GM18909 (cell line): ENCODE measurements at regions not wholly inside any gene's neighbourhood (a gene's known extent, or its start where the extent isn't known, plus 50 kb on each side); places are given as distances from the start of the nearest gene placed in this dataset.
"Not testable (repeated sequence)": the region's sequence is repeated elsewhere in the genome, so short reads cannot be mapped to it uniquely, and the experiment has no call there.

Experiments
- ATAC-seq: cut with Tn5 transposase; IDR thresholded peaks from one replicate; pipeline ENCODE4 v1.9.1; 2021; ENCODE audit warnings: mild to moderate bottlenecking; ENCODE audit not compliant: unreplicated experiment, poor library complexity

DNA sequence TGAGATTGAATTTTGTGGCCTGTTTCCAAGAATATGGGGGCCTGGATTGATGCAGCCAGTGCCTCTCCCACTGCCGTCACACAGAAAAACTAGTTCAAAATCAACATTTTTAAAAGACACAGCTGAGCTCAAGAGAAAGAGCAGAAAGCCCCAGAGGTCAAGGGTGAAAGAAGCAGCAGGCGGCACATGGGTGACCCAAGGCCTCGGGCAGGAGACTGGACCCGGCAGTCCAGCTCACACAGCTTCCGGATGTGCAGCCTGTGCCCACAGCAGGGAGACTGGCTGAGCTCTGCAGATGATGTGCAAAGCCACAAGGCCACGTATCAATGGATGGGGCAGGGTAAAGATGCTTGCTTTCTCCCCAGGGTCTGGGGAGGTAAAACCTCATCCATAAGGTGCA, 50.4 kb upstream of the RNF32 start:
- no peak for ATAC-seq

GRCh38 chr7:156589808-156590207, 50.8 kb upstream of the RNF32 start:
- no peak for ATAC-seq

DNA sequence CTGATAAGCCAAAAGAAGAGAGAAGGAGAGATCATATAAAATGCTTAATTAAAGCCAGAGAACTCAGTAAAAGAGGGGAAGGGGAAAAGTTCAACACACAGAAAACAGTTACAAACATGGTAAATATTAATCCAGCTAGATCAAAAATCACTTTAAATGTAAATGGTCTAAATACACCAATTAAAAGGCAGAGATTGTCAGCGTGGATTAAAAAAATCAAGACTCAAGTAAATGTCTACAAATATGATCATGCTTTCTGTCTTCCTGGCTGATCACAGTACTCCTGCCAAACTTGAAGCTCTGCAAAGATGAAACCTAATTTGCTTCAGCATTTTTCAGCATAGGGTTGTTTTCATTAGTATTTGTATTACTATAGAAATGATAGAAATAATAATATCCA, 54.6 kb upstream of the RNF32 start:
- ATAC-seq = no peak

DNA sequence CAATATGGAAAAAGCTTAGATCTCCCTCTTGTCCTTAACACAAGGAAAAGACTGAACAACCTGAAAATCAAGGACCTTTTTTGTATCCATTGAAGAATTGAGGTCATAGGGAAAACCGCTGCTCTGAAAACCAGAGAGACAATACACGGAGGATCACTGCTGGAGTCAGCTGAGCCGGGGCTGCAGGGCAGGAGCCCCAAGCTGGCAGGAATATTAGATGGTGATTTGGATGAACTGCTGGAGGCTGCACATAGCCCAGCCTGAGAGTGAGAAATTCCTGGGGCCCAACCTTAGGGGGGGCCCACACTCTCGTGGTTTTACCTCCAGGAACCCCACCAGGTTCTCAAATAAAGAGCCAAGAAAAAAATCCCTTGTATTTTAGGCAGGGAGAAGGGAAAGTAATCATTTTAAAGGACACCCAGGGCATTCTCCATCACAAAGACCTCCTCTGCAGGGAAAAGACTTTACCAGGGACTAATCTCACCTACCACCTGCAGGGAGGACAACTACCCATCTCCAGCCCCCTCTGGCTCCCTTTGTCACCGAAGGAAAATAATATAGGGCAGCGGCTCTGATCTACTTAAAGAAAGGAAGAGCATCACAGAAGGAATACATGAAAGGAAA, 55.4 kb upstream of the RNF32 start:
- ATAC-seq = no peak

DNA sequence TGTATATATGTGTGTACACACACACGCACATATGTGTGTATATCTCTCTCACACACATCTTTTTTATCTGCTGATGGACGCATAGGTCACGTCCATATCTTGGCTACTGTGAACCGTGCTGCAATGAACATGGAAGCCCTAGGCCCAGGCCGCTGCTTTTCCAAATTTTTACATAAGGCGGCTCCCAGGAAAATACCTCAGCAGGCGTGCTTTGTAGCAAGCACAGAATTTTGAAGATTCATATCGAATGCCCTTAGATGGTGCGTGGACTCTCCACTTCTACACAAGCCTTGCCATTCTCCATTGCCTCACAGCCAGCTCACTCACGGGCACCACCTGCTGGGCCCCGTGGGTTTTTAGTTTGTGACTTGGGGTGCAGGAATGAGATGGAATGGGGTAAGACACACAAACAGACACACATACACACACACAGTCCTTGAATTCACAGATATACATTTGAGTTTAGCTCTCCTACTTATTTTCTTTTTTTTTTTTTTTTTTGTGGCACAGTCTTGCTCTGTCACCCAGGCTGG, 57.9 kb upstream of the RNF32 start:
- ATAC-seq = no peak

DNA sequence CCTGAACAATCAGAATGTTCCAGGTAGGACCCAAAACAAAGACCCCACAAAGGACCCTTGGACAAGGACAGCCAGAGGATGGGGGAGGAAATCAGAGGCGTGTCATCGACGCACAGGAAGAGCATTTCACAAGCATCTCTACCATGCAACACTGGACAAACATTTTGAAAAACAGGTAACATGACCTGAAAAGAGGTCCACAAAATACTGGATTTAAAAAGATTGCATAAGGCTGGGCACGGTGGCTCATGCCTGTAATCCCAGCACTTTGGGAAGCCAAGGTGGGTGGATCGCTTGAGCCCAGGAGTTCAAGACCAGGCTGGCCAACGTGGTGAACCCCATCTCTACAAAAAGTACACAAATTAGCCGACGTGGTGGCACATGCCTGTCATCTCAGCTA, 60.5 kb upstream of the RNF32 start:
- no peak for ATAC-seq

GRCh38 chr7:156579566-156579965, 61.0 kb upstream of the RNF32 start:
- ATAC-seq = no peak

DNA sequence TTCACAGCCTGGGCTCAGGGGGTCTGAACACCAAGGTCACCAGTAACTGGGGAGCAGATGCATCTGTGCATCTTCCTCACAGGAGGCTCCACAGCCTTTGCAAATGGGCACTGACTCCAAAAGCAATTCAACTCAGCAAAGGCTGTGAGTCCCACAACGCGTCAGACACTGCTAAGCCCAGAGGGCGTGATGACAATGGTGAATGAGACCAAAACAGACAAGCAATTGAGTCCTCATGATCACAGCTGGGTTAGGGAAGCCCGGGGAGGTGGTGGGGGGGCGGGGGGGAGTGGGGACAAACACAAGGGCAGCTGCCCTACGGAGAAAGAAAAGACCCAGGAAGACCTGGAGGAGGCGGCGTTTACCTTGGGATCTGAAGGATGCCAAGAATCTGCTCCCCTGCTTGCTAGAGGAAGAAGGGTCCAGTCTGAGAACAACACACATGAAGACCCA, 61.6 kb upstream of the RNF32 start:
- ATAC-seq = no peak

DNA sequence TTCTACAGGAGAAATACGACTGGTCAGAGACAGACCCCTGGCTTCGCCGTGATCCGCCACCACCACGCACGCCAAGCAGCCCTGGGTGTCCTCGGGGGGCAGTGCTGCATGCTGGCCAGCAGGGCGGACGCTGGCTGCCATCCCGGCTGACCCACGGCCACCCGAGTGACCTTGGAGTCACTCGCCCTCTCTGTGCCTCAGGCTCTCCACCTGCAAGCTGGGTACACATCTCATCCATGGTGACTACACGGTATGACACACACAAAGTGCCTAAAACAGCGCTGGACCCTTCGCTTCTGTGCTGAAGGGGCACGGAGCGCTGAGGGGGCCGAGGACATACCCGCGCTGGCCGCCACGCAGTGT, 62.0 kb upstream of the RNF32 start:
- no peak for ATAC-seq

DNA sequence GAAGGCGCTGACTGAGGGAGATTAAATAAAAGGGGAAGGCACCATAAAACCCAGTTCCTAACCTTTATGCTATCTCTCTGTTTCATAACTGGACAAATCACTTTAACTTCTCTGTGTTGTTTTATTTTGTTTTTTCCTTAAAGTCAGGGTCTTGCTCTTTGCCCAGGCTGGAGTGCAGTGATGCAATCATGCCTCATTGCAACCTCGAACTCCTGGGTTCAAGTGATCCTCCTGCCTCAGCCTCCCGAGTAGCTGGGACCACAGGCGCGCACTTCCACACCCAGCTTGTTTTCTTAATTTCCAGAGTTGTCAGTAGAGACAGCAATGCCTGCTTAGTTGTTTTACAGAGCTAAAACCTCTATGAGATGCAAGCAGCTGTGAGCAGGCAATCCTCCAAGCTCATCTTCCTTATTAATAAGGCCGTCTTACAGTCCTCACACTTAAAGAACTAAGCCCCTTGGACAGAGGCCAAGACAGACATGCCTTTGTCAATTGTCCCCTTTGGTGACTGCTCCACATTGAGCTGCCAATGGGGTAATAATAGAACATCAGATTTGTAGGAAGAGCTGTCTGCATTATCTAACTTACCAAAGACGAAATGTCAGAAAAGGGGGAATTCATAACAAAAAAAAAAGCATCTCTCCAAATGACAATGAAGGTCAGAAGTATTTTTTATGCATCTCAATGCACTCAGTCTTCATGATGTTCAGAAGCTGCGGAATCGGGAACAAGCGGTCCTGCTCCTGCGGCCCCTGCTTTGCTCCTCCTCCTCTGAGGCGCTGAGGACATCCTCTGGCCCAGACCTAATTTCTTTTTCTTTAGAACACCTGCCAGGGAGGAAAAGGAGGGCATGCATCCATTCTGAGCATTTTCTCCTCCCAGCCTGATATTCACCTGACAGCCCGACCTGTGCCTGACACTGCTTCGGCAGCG, 62.7 kb upstream of the RNF32 start:
- ATAC-seq = no peak

- no peak for ATAC-seq
Measured at GRCh38 chr7:156576216-156577058, 64.1 kb upstream of the RNF32 start.

DNA sequence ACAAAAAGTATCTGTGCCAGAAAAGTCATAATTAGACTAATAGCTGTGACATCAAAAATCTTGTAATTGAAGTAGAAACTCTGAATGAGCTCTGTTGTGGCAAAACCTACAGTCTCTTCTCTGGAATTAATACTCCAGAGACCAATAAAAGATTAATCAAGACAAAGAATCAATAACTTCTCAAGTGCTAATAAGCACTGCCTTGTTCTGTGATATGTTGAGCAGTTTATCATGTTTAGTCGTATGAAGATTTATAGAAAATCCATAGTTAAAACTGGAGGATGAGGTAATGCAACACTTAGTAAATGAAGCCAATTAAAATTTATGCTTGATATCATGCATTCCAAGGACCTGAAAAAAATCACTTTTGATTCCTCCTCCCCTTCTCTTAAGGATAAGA, 72.3 kb upstream of the RNF32 start:
- ATAC-seq = no peak

DNA sequence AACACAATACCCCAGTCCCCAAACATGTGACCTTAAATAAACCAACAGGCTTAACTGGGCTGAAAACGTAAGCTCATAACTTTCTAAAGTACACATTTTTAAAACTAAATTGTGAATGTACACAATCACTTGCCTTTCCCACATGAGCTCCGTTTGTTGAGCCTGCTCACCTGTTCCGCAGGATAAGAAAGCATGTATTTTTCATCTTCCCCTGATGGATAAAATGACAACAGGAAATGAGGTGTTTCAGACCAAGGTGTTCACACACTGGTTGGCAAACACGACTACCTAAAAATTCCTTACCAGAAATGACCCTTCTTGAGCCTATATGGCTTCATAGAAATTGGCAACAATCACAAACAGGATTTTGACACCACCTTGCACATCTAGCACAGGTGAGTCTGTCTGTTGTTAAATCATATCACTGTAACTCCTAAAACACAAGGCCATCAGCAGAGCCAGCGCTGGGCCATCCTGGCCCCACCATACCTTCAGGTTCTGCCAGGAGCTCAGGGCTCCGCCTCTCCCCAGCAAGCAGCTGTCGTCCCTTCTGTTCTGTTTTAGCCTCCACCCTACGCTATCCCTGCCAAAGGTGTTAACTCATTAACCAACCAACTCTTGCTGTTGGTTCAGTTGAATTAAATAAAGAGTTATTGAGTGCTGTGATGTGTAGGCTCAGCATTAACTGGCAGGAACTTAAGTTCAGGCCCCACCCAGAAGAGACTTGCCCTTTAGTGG, 73.6 kb upstream of the RNF32 start:
- ATAC-seq = no peak

GRCh38 chr7:156565002-156565401, 75.6 kb upstream of the RNF32 start:
- not testable (repeated sequence) for ATAC-seq

GRCh38 chr7:156560696-156561095, 79.9 kb upstream of the RNF32 start:
- ATAC-seq = no peak

GRCh38 chr7:156560075-156560474, 80.5 kb upstream of the RNF32 start:
- no peak for ATAC-seq

DNA sequence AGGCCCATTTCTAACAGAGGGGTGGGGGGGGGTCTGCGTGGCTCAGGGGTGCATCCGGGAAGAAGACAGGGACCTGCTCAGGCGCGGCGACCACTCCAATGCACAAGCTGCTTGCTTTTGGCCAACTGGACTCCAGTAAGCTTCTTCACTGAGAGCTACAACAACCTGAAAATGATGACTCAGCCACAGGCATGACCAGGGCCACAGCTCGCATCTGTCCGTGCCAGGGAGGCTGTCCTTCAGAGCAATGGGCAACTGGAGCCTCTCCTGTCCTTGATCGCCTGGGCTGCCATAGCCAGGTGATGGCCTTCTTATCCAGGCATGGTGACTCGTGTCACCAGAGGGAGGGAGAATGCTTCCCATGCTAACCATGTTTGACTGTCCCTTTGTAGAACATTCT, 81.6 kb upstream of the RNF32 start:
- ATAC-seq = no peak

- ATAC-seq = no peak
Measured at GRCh38 chr7:156558198-156558597, 82.4 kb upstream of the RNF32 start.

GRCh38 chr7:156556083-156556482, 84.5 kb upstream of the RNF32 start:
- ATAC-seq = no peak

GRCh38 chr7:156554488-156554887, 86.1 kb upstream of the RNF32 start:
- no peak for ATAC-seq
